GM23248 (cell line): ENCODE measurements at regions not wholly inside any gene's neighbourhood (a gene's known extent, or its start where the extent isn't known, plus 50 kb on each side); places are given as distances from the start of the nearest gene placed in this dataset.

Experiments
- DNase-seq: peaks from one replicate; pipeline ENCODE4 v3.0.0-alpha.2; 2015
- H2AFZ ChIP-seq: fragments of 200-600 bp; sonication (generic); 2 replicates; pipeline ENCODE4 v1.6.1; 2016; ENCODE audit warnings: antibody characterized with exemption
- H3F3A ChIP-seq: fragments of 200-600 bp; sonication (generic); 2 replicates; pipeline ENCODE4 v1.6.1; 2016; ENCODE audit warnings: mild to moderate bottlenecking, antibody characterized with exemption, mixed run types; ENCODE audit not compliant: insufficient read depth
- H3K27ac ChIP-seq: fragments of 200-600 bp; sonication (generic); 2 replicates; pipeline ENCODE4 v1.5.1; 2016; ENCODE audit warnings: mild to moderate bottlenecking
- H3K27me3 ChIP-seq: fragments of 200-600 bp; sonication (generic); replicated peaks from 2 replicates; pipeline ENCODE4 v1.6.1; 2016; ENCODE audit warnings: mild to moderate bottlenecking; ENCODE audit not compliant: insufficient read depth
- H3K36me3 ChIP-seq: fragments of 200-600 bp; sonication (generic); 2 replicates; pipeline ENCODE4 v1.6.1; 2016; ENCODE audit warnings: low read depth, mild to moderate bottlenecking
- H3K4me1 ChIP-seq: fragments of 200-600 bp; sonication (generic); 2 replicates; pipeline ENCODE4 v1.6.1; 2016; ENCODE audit warnings: mild to moderate bottlenecking; ENCODE audit not compliant: insufficient read depth
- H3K4me2 ChIP-seq: fragments of 200-600 bp; sonication (generic); one replicate; pipeline ENCODE4 v1.6.1; 2016; ENCODE audit warnings: mild to moderate bottlenecking; ENCODE audit not compliant: unreplicated experiment
- H3K4me3 ChIP-seq: fragments of 200-600 bp; sonication (generic); 2 replicates; pipeline ENCODE4 v1.5.1; 2016; ENCODE audit warnings: mild to moderate bottlenecking
- H3K79me2 ChIP-seq: fragments of 200-600 bp; sonication (generic); 2 replicates; pipeline ENCODE4 v1.6.1; 2016; ENCODE audit warnings: mild to moderate bottlenecking; ENCODE audit not compliant: insufficient read depth
- H3K9ac ChIP-seq: fragments of 200-600 bp; sonication (generic); 2 replicates; pipeline ENCODE4 v1.6.1; 2016; ENCODE audit warnings: mild to moderate bottlenecking
- H3K9me2 ChIP-seq: fragments of 200-600 bp; sonication (generic); 2 replicates; pipeline ENCODE4 v1.6.1; 2016; ENCODE audit warnings: mixed run types, mild to moderate bottlenecking, moderate library complexity; ENCODE audit not compliant: insufficient read depth
- H3K9me3 ChIP-seq: fragments of 200-600 bp; sonication (generic); one replicate; pipeline ENCODE4 v1.6.1; 2017; ENCODE audit warnings: low read depth
- H4K20me1 ChIP-seq: fragments of 200-600 bp; sonication (generic); 2 replicates; pipeline ENCODE4 v1.6.0; 2016; ENCODE audit not compliant: insufficient read depth
- EZH2 ChIP-seq: fragments of 200-600 bp; sonication (generic); IDR thresholded peaks from 2 replicates; pipeline ENCODE4 v1.6.1; 2018; ENCODE audit warnings: antibody characterized with exemption, mild to moderate bottlenecking; ENCODE audit not compliant: insufficient read depth, poor library complexity, severe bottlenecking
- EZH2phosphoT487 ChIP-seq: fragments of 200-600 bp; sonication (generic); IDR thresholded peaks from 2 replicates; pipeline ENCODE4 v1.6.1; 2018; ENCODE audit warnings: antibody characterized with exemption, moderate library complexity, mild to moderate bottlenecking, low read depth; ENCODE audit not compliant: insufficient read depth
- WGBS, 2 experiments: methylation state at CpG; one replicate each; pipeline ENCODE4 v1.1.6; 2015 to 2017; ENCODE audit warnings: low lambda C conversion rate in 2 of 2, low coverage in 1 of 2; ENCODE audit errors: missing lambda C conversion rate in 2 of 2; 5-methylcytosine and 5-hydroxymethylcytosine counted together
- in situ Hi-C: fragments of 300-500 bp; cut with MboI; formaldehyde crosslinking; loops from 2 replicates; pipeline ENCODE4 v1.15.0; 2020

DNA sequence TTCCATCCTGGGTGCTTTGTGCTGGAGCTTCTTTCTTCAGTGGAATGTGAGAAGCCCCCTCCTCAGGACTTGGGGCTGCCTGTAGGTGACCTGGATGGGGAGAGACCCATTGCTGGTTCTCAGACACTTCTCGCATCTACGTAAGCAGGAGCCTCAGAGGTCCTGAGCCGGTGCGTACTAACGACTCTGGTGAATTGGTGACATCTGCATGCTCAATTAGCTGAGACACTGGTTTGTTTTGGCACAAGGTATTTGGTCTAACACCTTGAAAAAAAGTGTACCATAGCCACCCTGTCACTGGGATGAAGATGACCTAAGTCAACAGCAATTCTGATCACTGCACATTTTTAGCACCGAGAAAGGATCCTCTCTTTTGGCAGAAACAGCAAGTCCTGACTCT is 57.7 kb downstream of the LRRC30 start:
- no peak overlapping the region for H3K9ac ChIP-seq
- no peaks in the 10 kb centered on the region for H3K9me3 ChIP-seq
- no peak for DNase-seq
- TF ChIP-seq EZH2phosphoT487 = no peak
- TF ChIP-seq EZH2 = no peak
- H3K36me3 ChIP-seq = no peaks in the 10 kb centered on the region
- WGBS, 2 experiments = 71 to 85% methylated on average over 6 of the region's 6 CpGs
- H3K9me2 ChIP-seq = no peaks in the 10 kb centered on the region
- H3K4me1 ChIP-seq = no peaks in the 10 kb centered on the region
- no peak overlapping the region for H3K4me3 ChIP-seq
- H3K27me3 ChIP-seq = no peaks in the 10 kb centered on the region; the same call in 1 of the 2 replicates
- in situ Hi-C loops = no loop called here
- no peak overlapping the region for H3K27ac ChIP-seq
- no peak overlapping the region for H3K4me2 ChIP-seq
- H4K20me1 ChIP-seq = no peaks in the 10 kb centered on the region
- H3K79me2 ChIP-seq = no peaks in the 10 kb centered on the region
- H2AFZ ChIP-seq = no peak overlapping the region
- no peaks in the 10 kb centered on the region for H3F3A ChIP-seq

- Histone ChIP-seq H3K27me3 (no peaks in the 10 kb centered on the region), H4K20me1 (no peaks in the 10 kb centered on the region), H3K9me3 (no peaks in the 10 kb centered on the region), H2AFZ (no peak overlapping the region), H3K4me1 (no peaks in the 10 kb centered on the region), H3K27ac (no peak overlapping the region), H3K9me2 (no peaks in the 10 kb centered on the region), H3F3A (no peaks in the 10 kb centered on the region), H3K9ac (no peak overlapping the region), H3K4me2 (no peak overlapping the region), H3K4me3 (no peak overlapping the region), H3K36me3 (no peaks in the 10 kb centered on the region), H3K79me2 (no peaks in the 10 kb centered on the region)
- 33 to 44% methylated on average over 3 of the region's 3 CpGs for WGBS, 2 experiments
- DNase-seq = no peak
- TF ChIP-seq EZH2 = no peak
- TF ChIP-seq EZH2phosphoT487 = no peak
- in situ Hi-C loops = no loop called here
Measured at GRCh38 chr18:7290077-7290476, 59.2 kb downstream of the LRRC30 start.

DNA sequence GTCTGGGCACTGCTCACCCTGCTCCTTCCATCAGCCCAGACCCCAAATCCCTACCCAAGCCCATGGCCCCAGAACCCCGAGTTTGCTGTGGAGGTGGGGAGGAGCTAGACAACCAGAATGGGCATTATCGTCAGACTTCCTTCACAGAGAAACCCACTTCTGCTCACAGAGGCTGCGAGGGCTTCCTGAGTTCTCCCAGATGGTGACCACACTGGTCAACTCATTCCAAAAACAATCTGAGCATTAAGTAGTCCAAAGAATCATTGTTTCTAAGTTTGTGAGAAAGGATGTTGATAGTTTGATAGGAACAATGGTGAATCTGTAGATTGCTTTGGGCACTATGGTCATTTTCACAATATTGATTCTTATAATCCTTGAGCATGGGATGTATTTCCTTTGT is 60.2 kb downstream of the LRRC30 start:
- no peaks in the 10 kb centered on the region for H4K20me1 ChIP-seq
- no peak for DNase-seq
- no peaks in the 10 kb centered on the region for H3K36me3 ChIP-seq
- no peaks in the 10 kb centered on the region for H3K4me1 ChIP-seq
- H3F3A ChIP-seq = no peaks in the 10 kb centered on the region
- no peak overlapping the region for H3K4me3 ChIP-seq
- 36 to 43% methylated on average over 3 of the region's 3 CpGs for WGBS, 2 experiments
- H3K9me3 ChIP-seq = no peaks in the 10 kb centered on the region
- no peak overlapping the region for H3K9ac ChIP-seq
- no peak overlapping the region for H2AFZ ChIP-seq
- H3K27ac ChIP-seq = no peak overlapping the region
- H3K9me2 ChIP-seq = no peaks in the 10 kb centered on the region
- TF ChIP-seq EZH2 (no peak), EZH2phosphoT487 (no peak)
- H3K27me3 ChIP-seq = no peaks in the 10 kb centered on the region
- in situ Hi-C loops = no loop called here
- no peak overlapping the region for H3K4me2 ChIP-seq
- no peaks in the 10 kb centered on the region for H3K79me2 ChIP-seq

- TF ChIP-seq EZH2 (no peak), EZH2phosphoT487 (no peak)
- DNase-seq = no peak
- Histone ChIP-seq H3K27ac (no peak overlapping the region), H3K4me2 (no peak overlapping the region), H3K4me1 (no peaks in the 10 kb centered on the region), H3K27me3 (no peaks in the 10 kb centered on the region), H2AFZ (no peak overlapping the region), H3K9me2 (no peaks in the 10 kb centered on the region), H3K79me2 (no peaks in the 10 kb centered on the region), H3K9me3 (no peaks in the 10 kb centered on the region), H3F3A (no peaks in the 10 kb centered on the region), H4K20me1 (no peaks in the 10 kb centered on the region), H3K4me3 (no peak overlapping the region), H3K36me3 (no peaks in the 10 kb centered on the region), H3K9ac (no peak overlapping the region)
- in situ Hi-C loops = no loop called here
Measured at GRCh38 chr18:7298149-7298548, 67.3 kb downstream of the LRRC30 start.

DNA sequence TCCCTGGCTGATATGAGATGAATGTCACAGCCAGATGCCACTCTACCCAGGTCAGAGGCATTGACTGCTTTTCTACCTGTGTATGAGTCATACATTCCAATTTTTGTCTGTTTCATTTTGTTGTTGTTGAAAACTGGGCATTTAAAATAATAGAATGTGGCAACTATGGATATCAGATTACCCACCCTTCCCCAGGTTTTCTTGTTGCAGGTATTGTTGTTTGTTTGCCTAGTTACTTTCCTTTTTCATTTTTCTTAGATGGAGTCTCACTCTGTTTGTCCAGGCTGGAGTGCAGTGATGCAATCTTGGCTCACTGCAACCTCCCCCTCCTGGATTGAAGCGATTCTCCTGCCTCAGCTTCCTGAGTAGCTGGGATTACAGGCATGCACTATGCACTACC is 70.2 kb downstream of the LRRC30 start:
- no peaks in the 10 kb centered on the region for H3F3A ChIP-seq
- H3K9me2 ChIP-seq = no peaks in the 10 kb centered on the region
- no peaks in the 10 kb centered on the region for H3K79me2 ChIP-seq
- in situ Hi-C loops = no loop called here
- no peak overlapping the region for H3K27ac ChIP-seq
- no peak overlapping the region for H2AFZ ChIP-seq
- no peaks in the 10 kb centered on the region for H3K4me1 ChIP-seq
- no peak overlapping the region for H3K4me3 ChIP-seq
- H3K4me2 ChIP-seq = no peak overlapping the region
- no peak for TF ChIP-seq EZH2phosphoT487
- TF ChIP-seq EZH2 = no peak
- H4K20me1 ChIP-seq = no peaks in the 10 kb centered on the region
- DNase-seq = no peak
- H3K9ac ChIP-seq = no peak overlapping the region
- no peaks in the 10 kb centered on the region for H3K36me3 ChIP-seq
- 50 to 67% methylated on average over 1 of the region's 1 CpG for WGBS, 2 experiments
- no peaks in the 10 kb centered on the region for H3K9me3 ChIP-seq
- no peaks in the 10 kb centered on the region for H3K27me3 ChIP-seq
